MM.1S (cell line): ENCODE measurements at regions not wholly inside any gene's neighbourhood (a gene's known extent, or its start where the extent isn't known, plus 50 kb on each side); places are given as distances from the start of the nearest gene placed in this dataset.

Source experiments
- DNase-seq: peaks from one replicate; pipeline ENCODE4 v3.0.0-alpha.2; 2015
- H2AFZ ChIP-seq: fragments of 300-600 bp; sonication (generic); 2 replicates; pipeline ENCODE4 v1.6.0; 2016; ENCODE audit warnings: antibody characterized with exemption, low read length
- H3F3A ChIP-seq: fragments of 300-600 bp; sonication (generic); 2 replicates; pipeline ENCODE4 v1.6.1; 2016; ENCODE audit warnings: mild to moderate bottlenecking, antibody characterized with exemption, low read length, moderate library complexity, mixed read lengths; ENCODE audit not compliant: insufficient read depth
- H3K27ac ChIP-seq: fragments of 300-600 bp; sonication (generic); 2 replicates; pipeline ENCODE4 v1.5.1; 2016; ENCODE audit warnings: mild to moderate bottlenecking, low read length
- H3K27me3 ChIP-seq: fragments of 300-600 bp; sonication (generic); replicated peaks from 2 replicates; pipeline ENCODE4 v1.6.0; 2016; ENCODE audit warnings: low read length; ENCODE audit not compliant: insufficient read depth
- H3K36me3 ChIP-seq: fragments of 300-600 bp; sonication (generic); replicated peaks from 2 replicates; pipeline ENCODE4 v1.6.1; 2016; ENCODE audit warnings: mild to moderate bottlenecking, low read length, mixed read lengths; ENCODE audit not compliant: insufficient read depth
- H3K4me1 ChIP-seq: fragments of 300-600 bp; sonication (generic); 2 replicates; pipeline ENCODE4 v1.6.1; 2016; ENCODE audit warnings: low read length, mixed read lengths
- H3K4me2 ChIP-seq: fragments of 300-600 bp; sonication (generic); 2 replicates; pipeline ENCODE4 v1.6.0; 2016; ENCODE audit warnings: low read depth, low read length
- H3K4me3 ChIP-seq: fragments of 300-600 bp; sonication (generic); 2 replicates; pipeline ENCODE4 v1.5.1; 2016; ENCODE audit warnings: low read length, mixed read lengths
- H3K79me2 ChIP-seq: fragments of 300-600 bp; sonication (generic); 2 replicates; pipeline ENCODE4 v1.6.1; 2016; ENCODE audit warnings: mixed run types, low read length, mixed read lengths
- H3K9ac ChIP-seq: fragments of 300-600 bp; sonication (generic); 2 replicates; pipeline ENCODE4 v1.6.1; 2016; ENCODE audit warnings: low read length, mixed read lengths
- H3K9me2 ChIP-seq: fragments of 300-600 bp; sonication (generic); replicated peaks from 2 replicates; pipeline ENCODE4 v1.6.1; 2016; ENCODE audit warnings: mild to moderate bottlenecking, low read length, mixed read lengths; ENCODE audit not compliant: insufficient read depth
- H3K9me3 ChIP-seq: fragments of 300-600 bp; sonication (generic); replicated peaks from 2 replicates; pipeline ENCODE4 v1.6.1; 2016; ENCODE audit warnings: mild to moderate bottlenecking, low read length, mixed read lengths; ENCODE audit not compliant: insufficient read depth
- H4K20me1 ChIP-seq: fragments of 300-600 bp; sonication (generic); 2 replicates; pipeline ENCODE4 v1.6.1; 2016; ENCODE audit warnings: mild to moderate bottlenecking, low read length, moderate library complexity, mixed read lengths; ENCODE audit not compliant: insufficient read depth
- EZH2 ChIP-seq: fragments of 300-600 bp; sonication (generic); optimal IDR thresholded peaks from 2 replicates; pipeline ENCODE3; 2017; ENCODE audit warnings: low read depth, mild to moderate bottlenecking, antibody characterized with exemption, low read length, mixed read lengths
- EZH2phosphoT487 ChIP-seq: fragments of 300-600 bp; sonication (generic); IDR thresholded peaks from 2 replicates; pipeline ENCODE4 v1.6.1; 2018; ENCODE audit warnings: antibody characterized with exemption, low read length
- TF ChIP-seq, protein P1 (sequence below): fragments of 300-600 bp; sonication (generic); IDR thresholded peaks from 2 replicates; pipeline ENCODE4 v1.5.1; 2016; ENCODE audit warnings: antibody characterized with exemption, low read length, mixed read lengths

DNA sequence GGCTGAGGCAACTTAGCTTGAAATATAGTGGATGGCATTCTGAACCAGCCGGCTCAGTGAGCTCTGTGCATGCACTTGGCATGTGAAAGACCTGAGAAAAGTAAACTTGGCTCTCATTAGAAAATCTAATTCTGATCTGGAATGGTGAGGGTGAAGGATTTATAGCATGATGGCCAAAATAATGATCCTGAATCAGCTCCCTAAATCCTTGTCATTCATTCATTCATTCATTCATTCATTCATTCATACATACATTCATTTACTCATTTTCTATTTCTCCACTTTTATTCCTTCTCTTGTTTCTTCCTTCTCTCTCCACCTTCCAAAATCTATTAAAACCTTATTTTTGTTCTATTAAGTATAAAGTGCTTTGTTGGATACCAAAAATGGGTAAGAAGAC lies 681.1 kb downstream of the DHX35 start:
- no peak overlapping the region for H3K27ac ChIP-seq
- no peak overlapping the region for H3K4me3 ChIP-seq
- H2AFZ ChIP-seq = no peak overlapping the region
- DNase-seq = no peak
- no peak overlapping the region for H3K4me2 ChIP-seq
- H4K20me1 ChIP-seq = no peaks in the 10 kb centered on the region
- H3K27me3 ChIP-seq = no peaks in the 10 kb centered on the region
- H3K9ac ChIP-seq = no peak overlapping the region
- H3K79me2 ChIP-seq = no peaks in the 10 kb centered on the region
- H3F3A ChIP-seq = no peaks in the 10 kb centered on the region
- H3K9me2 ChIP-seq = no peaks in the 10 kb centered on the region
- no peaks in the 10 kb centered on the region for H3K36me3 ChIP-seq
- no peaks in the 10 kb centered on the region for H3K4me1 ChIP-seq
- TF ChIP-seq, protein P1, sequence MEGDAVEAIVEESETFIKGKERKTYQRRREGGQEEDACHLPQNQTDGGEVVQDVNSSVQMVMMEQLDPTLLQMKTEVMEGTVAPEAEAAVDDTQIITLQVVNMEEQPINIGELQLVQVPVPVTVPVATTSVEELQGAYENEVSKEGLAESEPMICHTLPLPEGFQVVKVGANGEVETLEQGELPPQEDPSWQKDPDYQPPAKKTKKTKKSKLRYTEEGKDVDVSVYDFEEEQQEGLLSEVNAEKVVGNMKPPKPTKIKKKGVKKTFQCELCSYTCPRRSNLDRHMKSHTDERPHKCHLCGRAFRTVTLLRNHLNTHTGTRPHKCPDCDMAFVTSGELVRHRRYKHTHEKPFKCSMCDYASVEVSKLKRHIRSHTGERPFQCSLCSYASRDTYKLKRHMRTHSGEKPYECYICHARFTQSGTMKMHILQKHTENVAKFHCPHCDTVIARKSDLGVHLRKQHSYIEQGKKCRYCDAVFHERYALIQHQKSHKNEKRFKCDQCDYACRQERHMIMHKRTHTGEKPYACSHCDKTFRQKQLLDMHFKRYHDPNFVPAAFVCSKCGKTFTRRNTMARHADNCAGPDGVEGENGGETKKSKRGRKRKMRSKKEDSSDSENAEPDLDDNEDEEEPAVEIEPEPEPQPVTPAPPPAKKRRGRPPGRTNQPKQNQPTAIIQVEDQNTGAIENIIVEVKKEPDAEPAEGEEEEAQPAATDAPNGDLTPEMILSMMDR = no peak
- TF ChIP-seq EZH2 (no peak), EZH2phosphoT487 (no peak)
- no peaks in the 10 kb centered on the region for H3K9me3 ChIP-seq

DNA sequence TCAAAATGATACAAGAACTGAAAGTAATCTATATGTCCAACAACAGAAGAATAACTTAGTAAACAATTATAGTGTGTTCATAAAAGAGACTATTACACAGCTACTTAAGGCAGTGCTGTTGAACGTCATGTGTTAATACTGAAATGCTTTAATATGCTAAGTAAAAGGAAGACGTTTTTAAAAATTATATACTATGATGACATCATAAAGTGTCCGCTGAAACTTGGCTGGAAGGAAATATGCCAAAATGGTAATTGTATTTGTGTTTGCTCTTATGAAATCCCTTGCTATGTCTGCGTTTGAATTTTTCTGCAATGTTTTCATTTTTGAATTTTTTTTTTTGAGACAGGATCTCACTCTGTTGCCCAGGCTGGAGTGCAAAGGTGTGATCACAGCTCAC lies 679.3 kb downstream of the DHX35 start:
- Histone ChIP-seq H3K4me1 (no peaks in the 10 kb centered on the region), H3K27ac (no peak overlapping the region), H3K4me3 (no peak overlapping the region), H3K27me3 (no peaks in the 10 kb centered on the region), H3K4me2 (no peak overlapping the region), H2AFZ (no peak overlapping the region), H3K9me2 (no peaks in the 10 kb centered on the region), H3F3A (no peaks in the 10 kb centered on the region), H3K9me3 (no peaks in the 10 kb centered on the region), H3K79me2 (no peaks in the 10 kb centered on the region), H3K9ac (no peak overlapping the region), H3K36me3 (no peaks in the 10 kb centered on the region), H4K20me1 (no peaks in the 10 kb centered on the region)
- no peak for DNase-seq
- TF ChIP-seq EZH2 (no peak), EZH2phosphoT487 (no peak)
- TF ChIP-seq, protein P1 = no peak

DNA sequence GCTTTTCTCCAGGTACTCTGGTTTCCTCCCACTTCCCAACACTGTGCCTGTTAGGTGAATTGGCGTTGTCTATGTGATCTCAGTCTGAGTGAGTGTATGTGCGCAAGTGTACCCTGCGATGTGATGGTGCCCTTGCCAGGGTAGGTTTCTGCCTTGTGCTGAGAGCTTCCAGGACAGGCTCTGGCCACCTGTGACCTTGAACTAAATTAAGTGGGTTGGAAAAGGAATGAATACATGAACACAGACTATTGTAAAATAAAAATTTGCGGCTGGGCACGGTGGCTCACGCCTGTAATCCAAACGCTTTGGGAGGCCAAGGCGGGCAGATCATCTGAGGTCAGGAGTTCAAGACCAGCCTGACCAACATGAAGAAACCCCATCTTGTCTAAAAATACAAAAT lies 678.0 kb downstream of the DHX35 start:
- TF ChIP-seq EZH2 (no peak), EZH2phosphoT487 (no peak)
- TF ChIP-seq, protein P1 = no peak
- Histone ChIP-seq H3K79me2 (no peaks in the 10 kb centered on the region), H2AFZ (no peak overlapping the region), H3K9me3 (no peaks in the 10 kb centered on the region), H3K27ac (no peak overlapping the region), H3K27me3 (no peaks in the 10 kb centered on the region), H3K36me3 (no peaks in the 10 kb centered on the region), H4K20me1 (no peaks in the 10 kb centered on the region), H3F3A (no peaks in the 10 kb centered on the region), H3K9ac (no peak overlapping the region), H3K9me2 (no peaks in the 10 kb centered on the region), H3K4me3 (no peak overlapping the region), H3K4me2 (no peak overlapping the region), H3K4me1 (no peaks in the 10 kb centered on the region)
- no peak for DNase-seq
